HG03064 (cell line): ENCODE measurements at regions not wholly inside any gene's neighbourhood (a gene's known extent, or its start where the extent isn't known, plus 50 kb on each side); places are given as distances from the start of the nearest gene placed in this dataset.
"Not testable (repeated sequence)": the region's sequence is repeated elsewhere in the genome, so short reads cannot be mapped to it uniquely, and the experiment has no call there.

Experiments
- ATAC-seq: cut with Tn5 transposase; IDR thresholded peaks from one replicate; pipeline ENCODE4 v1.9.1; 2021; ENCODE audit warnings: low read depth; ENCODE audit not compliant: unreplicated experiment

- no peak for ATAC-seq
Observed at GRCh38 chr4:38409852-38410251, 254.1 kb upstream of the KLF3 start.

- ATAC-seq: peak; percentile 87
Observed at GRCh38 chr4:38411092-38411491, 252.9 kb upstream of the KLF3 start.

- ATAC-seq: no peak
Observed at GRCh38 chr4:38411981-38412536, 251.9 kb upstream of the KLF3 start.

GRCh38 chr4:38413524-38414341, 250.3 kb upstream of the KLF3 start:
- ATAC-seq: no peak

GRCh38 chr4:38414410-38414809, 249.6 kb upstream of the KLF3 start:
- no peak for ATAC-seq

- no peak for ATAC-seq
Observed at GRCh38 chr4:38415682-38416081, 248.3 kb upstream of the KLF3 start.

- no peak for ATAC-seq
Observed at GRCh38 chr4:38416450-38417014, 247.5 kb upstream of the KLF3 start.

- not testable (repeated sequence) for ATAC-seq
Observed at GRCh38 chr4:38420254-38420653, 243.7 kb upstream of the KLF3 start.

- no peak for ATAC-seq
Observed at GRCh38 chr4:38422850-38423249, 241.1 kb upstream of the KLF3 start.

GRCh38 chr4:38424151-38424871, 239.7 kb upstream of the KLF3 start:
- ATAC-seq: no peak

GRCh38 chr4:38426532-38426931, 237.5 kb upstream of the KLF3 start:
- no peak for ATAC-seq

GRCh38 chr4:38430841-38431240, 233.2 kb upstream of the KLF3 start:
- ATAC-seq: no peak

- no peak for ATAC-seq
Observed at GRCh38 chr4:38442073-38442788, 221.8 kb upstream of the KLF3 start.

GRCh38 chr4:38449506-38450174, 214.4 kb upstream of the KLF3 start:
- no peak for ATAC-seq

GRCh38 chr4:38452009-38452408, 212.0 kb upstream of the KLF3 start:
- ATAC-seq: no peak

GRCh38 chr4:38452542-38452941, 211.5 kb upstream of the KLF3 start:
- no peak for ATAC-seq

- ATAC-seq: no peak
Observed at GRCh38 chr4:38453253-38453881, 210.6 kb upstream of the KLF3 start.

GRCh38 chr4:38454284-38454683, 209.7 kb upstream of the KLF3 start:
- ATAC-seq: no peak

- ATAC-seq: peak; percentile 68
Observed at GRCh38 chr4:38455092-38455862, 208.7 kb upstream of the KLF3 start.
